ENCODE measurements at regions not wholly inside any gene's neighbourhood (a gene's known extent, or its start where the extent isn't known, plus 50 kb on each side); places are given as distances from the start of the nearest gene placed in this dataset.

DNA sequence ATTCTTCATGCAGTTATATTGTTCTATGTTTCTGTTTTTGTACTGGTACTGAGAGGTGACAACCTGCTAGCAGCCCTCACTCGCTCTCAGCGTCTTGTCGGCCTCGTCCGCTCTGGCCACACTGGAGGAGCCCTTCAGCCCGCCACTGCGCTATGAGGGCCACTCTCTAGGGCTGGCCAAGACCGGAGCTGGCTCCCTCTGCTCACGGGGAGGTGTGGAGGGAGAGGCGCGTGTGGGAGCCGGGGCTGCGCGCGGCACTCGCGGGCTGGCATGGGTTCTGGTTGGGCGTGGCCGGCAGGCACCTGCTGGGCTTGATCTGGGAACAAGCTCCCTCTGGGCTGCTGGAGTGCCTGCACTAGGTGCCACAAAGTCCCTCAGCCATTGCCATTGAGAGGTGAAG lies 1323.8 kb upstream of the EYS start:
- TF ChIP-seq EGR1 (IDR thresholded peaks at IDR 0.05; ENCODE audit: borderline replicate concordance, low read depth, low read length) (no peak), JUND (IDR thresholded peaks at IDR 0.05; ENCODE audit: low read length) (no peak), POLR2AphosphoS5 (IDR thresholded peaks at IDR 0.05; ENCODE audit: low read depth, low read length) (no peak), JUN (IDR thresholded peaks at IDR 0.05; ENCODE audit: low read depth, low read length) (no peak), POLR2A (IDR thresholded peaks at IDR 0.05; ENCODE audit: control extremely low read depth in 1 of 2, low read depth in 2 of 2, low read length in 2 of 2) (no peak), RAD21 (IDR thresholded peaks at IDR 0.05 in 1 of 2, conservative IDR thresholded peaks at IDR 0.05 in 1 of 2; ENCODE audit: low read depth in 2 of 2, low read length in 2 of 2) (no peak), SP1 (IDR thresholded peaks at IDR 0.05; ENCODE audit: low read depth, low read length) (no peak)
- TF ChIP-seq, protein P1, sequence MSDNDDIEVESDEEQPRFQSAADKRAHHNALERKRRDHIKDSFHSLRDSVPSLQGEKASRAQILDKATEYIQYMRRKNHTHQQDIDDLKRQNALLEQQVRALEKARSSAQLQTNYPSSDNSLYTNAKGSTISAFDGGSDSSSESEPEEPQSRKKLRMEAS (IDR thresholded peaks at IDR 0.05): no peak

All from H1 (cell line).